Neural cell (in vitro differentiated cells): ENCODE measurements at regions not wholly inside any gene's neighbourhood (a gene's known extent, or its start where the extent isn't known, plus 50 kb on each side); places are given as distances from the start of the nearest gene placed in this dataset.

Experiments used
- H2AFZ ChIP-seq: fragments of 200-600, 300-800 bp; sonication (generic), shearing (Covaris generic); 2 replicates; pipeline ENCODE4 v1.6.0; 2014; ENCODE audit warnings: low read depth, mild to moderate bottlenecking, antibody characterized with exemption, low read length, moderate library complexity
- H3F3A ChIP-seq: fragments of 200-600 bp; shearing (Covaris generic); 2 replicates; pipeline ENCODE4 v1.6.1; 2016; ENCODE audit warnings: mild to moderate bottlenecking, moderate library complexity, mixed read lengths, antibody characterized with exemption, low read length; ENCODE audit not compliant: insufficient read depth, poor library complexity, severe bottlenecking
- H3K27ac ChIP-seq: fragments of 200-600, 300-800 bp; sonication (generic), shearing (Covaris generic); 2 replicates; pipeline ENCODE4 v1.5.1; 2014; ENCODE audit warnings: mild to moderate bottlenecking, low read length, moderate library complexity
- H3K27me3 ChIP-seq: fragments of 300-800, 200-600 bp; sonication (generic), shearing (Covaris generic); 2 replicates; pipeline ENCODE4 v1.6.0; 2014; ENCODE audit warnings: mild to moderate bottlenecking, low read depth, low read length, moderate library complexity; ENCODE audit not compliant: insufficient read depth
- H3K36me3 ChIP-seq: fragments of 300-800, 200-600 bp; sonication (generic), shearing (Covaris generic); 2 replicates; pipeline ENCODE4 v1.5.1; 2014; ENCODE audit warnings: mild to moderate bottlenecking, antibody characterized with exemption, low read length, moderate library complexity; ENCODE audit not compliant: insufficient read depth
- H3K4me2 ChIP-seq: fragments of 300-800, 200-600 bp; sonication (generic), shearing (Covaris generic); 2 replicates; pipeline ENCODE4 v1.6.0; 2014; ENCODE audit warnings: mild to moderate bottlenecking, low read length
- H3K4me3 ChIP-seq: fragments of 300-800, 200-600 bp; sonication (generic), shearing (Covaris generic); 2 replicates; pipeline ENCODE4 v1.5.1; 2014; ENCODE audit warnings: mild to moderate bottlenecking, low read length, moderate library complexity
- H3K79me2 ChIP-seq: fragments of 200-600 bp; shearing (Covaris generic); replicated peaks from 2 replicates; pipeline ENCODE4 v1.6.0; 2014; ENCODE audit warnings: mild to moderate bottlenecking, low read length, moderate library complexity; ENCODE audit not compliant: insufficient read depth
- H3K9ac ChIP-seq: fragments of 300-800, 200-600 bp; sonication (generic), shearing (Covaris generic); 2 replicates; pipeline ENCODE4 v1.6.1; 2016; ENCODE audit warnings: mild to moderate bottlenecking, low read length, mixed read lengths
- H3K9me2 ChIP-seq: fragments of 200-600 bp; shearing (Covaris generic); 2 replicates; pipeline ENCODE4 v1.6.1; 2016; ENCODE audit warnings: mild to moderate bottlenecking, low read length, mixed read lengths; ENCODE audit not compliant: insufficient read depth
- H3K9me3 ChIP-seq: fragments of 200-600, 300-800 bp; sonication (generic), shearing (Covaris generic); 2 replicates; pipeline ENCODE4 v1.6.1; 2016; ENCODE audit warnings: mild to moderate bottlenecking, mixed run types, low read length, moderate library complexity, mixed read lengths
- H4K20me1 ChIP-seq: fragments of 200-600 bp; shearing (Covaris generic); 2 replicates; pipeline ENCODE4 v1.6.1; 2016; ENCODE audit warnings: mild to moderate bottlenecking, mixed run types; ENCODE audit not compliant: insufficient read depth
- EP300 ChIP-seq: fragments of 450-650 bp; conservative IDR thresholded peaks from 2 replicates; pipeline ENCODE4 v1.6.1; 2014; ENCODE audit warnings: antibody characterized with exemption, mild to moderate bottlenecking, moderate library complexity; ENCODE audit not compliant: poor library complexity, severe bottlenecking
- EZH2 ChIP-seq: fragments of 200-600, 300-800 bp; shearing (Covaris generic), sonication (generic); IDR thresholded peaks from 2 replicates; pipeline ENCODE4 v1.6.1; 2014; ENCODE audit warnings: antibody characterized with exemption, low read length, borderline replicate concordance, mild to moderate bottlenecking; ENCODE audit not compliant: insufficient read depth, poor library complexity, severe bottlenecking
- MXI1 ChIP-seq: fragments of 450-650 bp; conservative IDR thresholded peaks from 2 replicates; pipeline ENCODE4 v1.6.1; 2014; ENCODE audit warnings: antibody characterized with exemption, mild to moderate bottlenecking; ENCODE audit not compliant: poor library complexity, severe bottlenecking
- POLR2AphosphoS5 ChIP-seq: IDR thresholded peaks from 2 replicates; pipeline ENCODE4 v1.6.1; 2012
- RAD21 ChIP-seq: fragments of 450-650 bp; conservative IDR thresholded peaks from 2 replicates; pipeline ENCODE4 v1.6.1; 2014; ENCODE audit warnings: antibody characterized with exemption, mild to moderate bottlenecking, moderate library complexity
- REST ChIP-seq: IDR thresholded peaks from 2 replicates; pipeline ENCODE4 v1.6.1; 2012; ENCODE audit warnings: borderline replicate concordance
- SMC3 ChIP-seq: fragments of 450-650 bp; conservative IDR thresholded peaks from 2 replicates; pipeline ENCODE4 v1.6.1; 2014; ENCODE audit warnings: antibody characterized with exemption, mild to moderate bottlenecking, moderate library complexity; ENCODE audit not compliant: poor library complexity
- TAF1 ChIP-seq: IDR thresholded peaks from 2 replicates; pipeline ENCODE4 v1.6.1; 2012; ENCODE audit warnings: low read depth
- TF ChIP-seq, protein P1 (sequence below): fragments of 450-650 bp; IDR thresholded peaks from 2 replicates; pipeline ENCODE4 v1.5.1; 2014; ENCODE audit warnings: antibody characterized with exemption, mild to moderate bottlenecking, moderate library complexity; ENCODE audit not compliant: poor library complexity, severe bottlenecking

GRCh38 chr3:106249159-106249558 lies 380.3 kb upstream of the CBLB start:
- H3K9me3 ChIP-seq, result no peaks in the 10 kb centered on the region
- no peaks in the 10 kb centered on the region for H3K9me2 ChIP-seq
- no peaks in the 10 kb centered on the region for H4K20me1 ChIP-seq
- no peaks in the 10 kb centered on the region for H3K27me3 ChIP-seq
- no peaks in the 10 kb centered on the region for H3K36me3 ChIP-seq
- H3K4me3 ChIP-seq, result no peak overlapping the region
- no peak overlapping the region for H3K9ac ChIP-seq
- no peaks in the 10 kb centered on the region for H3F3A ChIP-seq
- H3K4me2 ChIP-seq, result no peak overlapping the region
- no peaks in the 10 kb centered on the region for H3K79me2 ChIP-seq
- TF ChIP-seq REST (no peak), TAF1 (no peak), SMC3 (no peak), EP300 (no peak), POLR2AphosphoS5 (no peak), MXI1 (no peak), EZH2 (no peak), RAD21 (no peak)
- TF ChIP-seq, protein P1, sequence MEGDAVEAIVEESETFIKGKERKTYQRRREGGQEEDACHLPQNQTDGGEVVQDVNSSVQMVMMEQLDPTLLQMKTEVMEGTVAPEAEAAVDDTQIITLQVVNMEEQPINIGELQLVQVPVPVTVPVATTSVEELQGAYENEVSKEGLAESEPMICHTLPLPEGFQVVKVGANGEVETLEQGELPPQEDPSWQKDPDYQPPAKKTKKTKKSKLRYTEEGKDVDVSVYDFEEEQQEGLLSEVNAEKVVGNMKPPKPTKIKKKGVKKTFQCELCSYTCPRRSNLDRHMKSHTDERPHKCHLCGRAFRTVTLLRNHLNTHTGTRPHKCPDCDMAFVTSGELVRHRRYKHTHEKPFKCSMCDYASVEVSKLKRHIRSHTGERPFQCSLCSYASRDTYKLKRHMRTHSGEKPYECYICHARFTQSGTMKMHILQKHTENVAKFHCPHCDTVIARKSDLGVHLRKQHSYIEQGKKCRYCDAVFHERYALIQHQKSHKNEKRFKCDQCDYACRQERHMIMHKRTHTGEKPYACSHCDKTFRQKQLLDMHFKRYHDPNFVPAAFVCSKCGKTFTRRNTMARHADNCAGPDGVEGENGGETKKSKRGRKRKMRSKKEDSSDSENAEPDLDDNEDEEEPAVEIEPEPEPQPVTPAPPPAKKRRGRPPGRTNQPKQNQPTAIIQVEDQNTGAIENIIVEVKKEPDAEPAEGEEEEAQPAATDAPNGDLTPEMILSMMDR, result no peak
- no peak overlapping the region for H3K27ac ChIP-seq
- H2AFZ ChIP-seq, result no peak overlapping the region

DNA sequence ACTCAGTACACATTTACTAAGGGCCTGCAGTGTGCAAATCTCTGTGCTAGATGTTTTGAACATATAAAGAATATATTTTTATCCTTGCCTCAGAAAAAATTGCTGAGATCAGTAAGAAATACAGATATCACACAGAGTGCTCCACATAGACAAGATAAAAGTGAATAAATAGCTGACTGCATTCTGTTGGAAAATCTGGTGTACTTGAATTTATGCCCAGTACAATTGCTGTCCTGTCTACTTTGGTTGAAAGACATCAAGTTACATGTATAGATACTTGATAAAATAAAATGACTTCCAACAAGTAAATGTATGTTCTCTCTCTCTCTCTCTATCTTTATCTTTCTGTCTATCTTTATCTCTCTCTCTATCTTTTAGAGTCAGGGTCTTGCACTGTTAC lies 381.2 kb upstream of the CBLB start:
- no peak overlapping the region for H3K4me3 ChIP-seq
- H2AFZ ChIP-seq, result no peak overlapping the region
- TF ChIP-seq MXI1, result no peak
- no peak for TF ChIP-seq TAF1
- TF ChIP-seq, protein P1, result no peak
- no peak for TF ChIP-seq SMC3
- no peak for TF ChIP-seq EZH2
- TF ChIP-seq RAD21, result no peak
- TF ChIP-seq EP300, result no peak
- TF ChIP-seq POLR2AphosphoS5, result no peak
- TF ChIP-seq REST, result no peak
- H3K9ac ChIP-seq, result no peak overlapping the region
- H3K27me3 ChIP-seq, result no peaks in the 10 kb centered on the region
- no peaks in the 10 kb centered on the region for H3K36me3 ChIP-seq
- H4K20me1 ChIP-seq, result no peaks in the 10 kb centered on the region
- no peaks in the 10 kb centered on the region for H3K9me3 ChIP-seq
- H3K79me2 ChIP-seq, result no peaks in the 10 kb centered on the region
- H3K27ac ChIP-seq, result no peak overlapping the region
- no peaks in the 10 kb centered on the region for H3F3A ChIP-seq
- H3K9me2 ChIP-seq, result no peaks in the 10 kb centered on the region
- no peak overlapping the region for H3K4me2 ChIP-seq
